DOHH2 (cell line): ENCODE measurements at regions not wholly inside any gene's neighbourhood (a gene's known extent, or its start where the extent isn't known, plus 50 kb on each side); places are given as distances from the start of the nearest gene placed in this dataset.

Source experiments
- H3F3A ChIP-seq: fragments of 200-600 bp; sonication (generic), shearing (Covaris generic); 2 replicates; pipeline ENCODE4 v1.6.0; 2016; ENCODE audit warnings: antibody characterized with exemption, mild to moderate bottlenecking; ENCODE audit not compliant: control insufficient read depth, insufficient read depth
- H3K27ac ChIP-seq: fragments of 200-600 bp; sonication (generic); 2 replicates; pipeline ENCODE4 v1.5.1; 2014; ENCODE audit warnings: low read depth, mild to moderate bottlenecking, low read length, moderate library complexity
- H3K27me3 ChIP-seq: fragments of 200-600 bp; sonication (generic); 2 replicates; pipeline ENCODE4 v1.6.1; 2014; ENCODE audit warnings: mild to moderate bottlenecking, low read length, mixed read lengths; ENCODE audit not compliant: control insufficient read depth
- H3K36me3 ChIP-seq: fragments of 200-600 bp; sonication (generic); 2 replicates; pipeline ENCODE4 v1.6.1; 2014; ENCODE audit warnings: mild to moderate bottlenecking, low read length, moderate library complexity, mixed read lengths; ENCODE audit not compliant: control insufficient read depth
- H3K4me1 ChIP-seq: fragments of 200-600 bp; sonication (generic); 2 replicates; pipeline ENCODE4 v1.6.1; 2014; ENCODE audit warnings: mild to moderate bottlenecking, low read length, mixed read lengths; ENCODE audit not compliant: control insufficient read depth
- H3K4me2 ChIP-seq: fragments of 200-600 bp; sonication (generic); 2 replicates; pipeline ENCODE4 v1.6.0; 2014; ENCODE audit warnings: mild to moderate bottlenecking, low read length, moderate library complexity
- H3K4me3 ChIP-seq: fragments of 200-600 bp; sonication (generic); 2 replicates; pipeline ENCODE4 v1.5.1; 2014; ENCODE audit warnings: mild to moderate bottlenecking, low read length, mixed read lengths
- H3K79me2 ChIP-seq: fragments of 200-600 bp; sonication (generic); 2 replicates; pipeline ENCODE4 v1.6.1; 2014; ENCODE audit warnings: mild to moderate bottlenecking, low read length, mixed read lengths; ENCODE audit not compliant: control insufficient read depth
- H3K9me2 ChIP-seq: fragments of 200-600 bp; sonication (generic); replicated peaks from 2 replicates; pipeline ENCODE4 v1.6.1; 2014; ENCODE audit warnings: mild to moderate bottlenecking, low read length, mixed read lengths; ENCODE audit not compliant: control insufficient read depth
- H3K9me3 ChIP-seq: fragments of 200-600 bp; sonication (generic); 2 replicates; pipeline ENCODE4 v1.6.1; 2014; ENCODE audit warnings: antibody characterized with exemption, low read length, mixed read lengths; ENCODE audit not compliant: control insufficient read depth, insufficient read depth
- H4K20me1 ChIP-seq: fragments of 200-600 bp; sonication (generic); 2 replicates; pipeline ENCODE4 v1.6.0; 2014; ENCODE audit warnings: low read depth, mild to moderate bottlenecking, antibody characterized with exemption, low read length, moderate library complexity; ENCODE audit not compliant: control insufficient read depth, insufficient read depth
- EZH2phosphoT487 ChIP-seq: fragments of 200-600 bp; sonication (generic); IDR thresholded peaks from 2 replicates; pipeline ENCODE4 v1.6.1; 2017; ENCODE audit warnings: borderline replicate concordance, mild to moderate bottlenecking, antibody characterized with exemption, low read length, moderate library complexity, mixed read lengths
- TF ChIP-seq, protein P1 (sequence below): fragments of 200-600 bp; sonication (generic); IDR thresholded peaks from one replicate; pipeline ENCODE4 v1.5.1; 2014; ENCODE audit warnings: antibody characterized with exemption, mild to moderate bottlenecking, low read depth, low read length; ENCODE audit not compliant: poor library complexity, severe bottlenecking

DNA sequence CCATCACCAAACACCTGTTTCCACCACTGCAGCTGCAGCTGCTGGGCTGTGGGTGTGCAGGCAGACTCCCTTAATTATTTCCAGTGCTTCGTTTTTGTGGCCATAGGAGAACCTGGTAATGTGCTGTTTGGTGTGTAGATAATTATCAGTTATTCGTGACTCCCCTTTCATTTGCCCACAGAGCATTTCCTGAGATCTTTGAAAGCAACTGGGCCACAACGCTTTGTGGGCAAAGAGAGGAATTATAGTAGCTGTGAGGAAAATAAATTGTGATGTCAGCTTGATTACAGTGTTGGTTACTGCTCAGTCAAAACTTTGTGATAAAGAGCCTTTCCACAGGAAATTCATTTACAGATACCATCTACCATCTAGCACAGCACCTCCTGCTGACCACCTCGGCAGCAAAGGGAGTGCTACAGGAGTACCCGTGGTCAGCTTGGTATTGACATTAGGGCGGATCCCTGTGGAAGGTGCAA, 193.3 kb upstream of the SLCO3A1 start:
- no peak overlapping the region for H3K27ac ChIP-seq
- no peaks in the 10 kb centered on the region for H3F3A ChIP-seq
- no peaks in the 10 kb centered on the region for H3K9me3 ChIP-seq
- H3K36me3 ChIP-seq = no peaks in the 10 kb centered on the region
- H3K4me2 ChIP-seq = no peak overlapping the region
- H3K4me1 ChIP-seq = no peaks in the 10 kb centered on the region
- no peaks in the 10 kb centered on the region for H3K79me2 ChIP-seq
- H4K20me1 ChIP-seq = no peaks in the 10 kb centered on the region
- TF ChIP-seq, protein P1, sequence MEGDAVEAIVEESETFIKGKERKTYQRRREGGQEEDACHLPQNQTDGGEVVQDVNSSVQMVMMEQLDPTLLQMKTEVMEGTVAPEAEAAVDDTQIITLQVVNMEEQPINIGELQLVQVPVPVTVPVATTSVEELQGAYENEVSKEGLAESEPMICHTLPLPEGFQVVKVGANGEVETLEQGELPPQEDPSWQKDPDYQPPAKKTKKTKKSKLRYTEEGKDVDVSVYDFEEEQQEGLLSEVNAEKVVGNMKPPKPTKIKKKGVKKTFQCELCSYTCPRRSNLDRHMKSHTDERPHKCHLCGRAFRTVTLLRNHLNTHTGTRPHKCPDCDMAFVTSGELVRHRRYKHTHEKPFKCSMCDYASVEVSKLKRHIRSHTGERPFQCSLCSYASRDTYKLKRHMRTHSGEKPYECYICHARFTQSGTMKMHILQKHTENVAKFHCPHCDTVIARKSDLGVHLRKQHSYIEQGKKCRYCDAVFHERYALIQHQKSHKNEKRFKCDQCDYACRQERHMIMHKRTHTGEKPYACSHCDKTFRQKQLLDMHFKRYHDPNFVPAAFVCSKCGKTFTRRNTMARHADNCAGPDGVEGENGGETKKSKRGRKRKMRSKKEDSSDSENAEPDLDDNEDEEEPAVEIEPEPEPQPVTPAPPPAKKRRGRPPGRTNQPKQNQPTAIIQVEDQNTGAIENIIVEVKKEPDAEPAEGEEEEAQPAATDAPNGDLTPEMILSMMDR = no peak
- TF ChIP-seq EZH2phosphoT487 = no peak
- H3K4me3 ChIP-seq = no peak overlapping the region
- no peaks in the 10 kb centered on the region for H3K9me2 ChIP-seq
- H3K27me3 ChIP-seq = no peaks in the 10 kb centered on the region

DNA sequence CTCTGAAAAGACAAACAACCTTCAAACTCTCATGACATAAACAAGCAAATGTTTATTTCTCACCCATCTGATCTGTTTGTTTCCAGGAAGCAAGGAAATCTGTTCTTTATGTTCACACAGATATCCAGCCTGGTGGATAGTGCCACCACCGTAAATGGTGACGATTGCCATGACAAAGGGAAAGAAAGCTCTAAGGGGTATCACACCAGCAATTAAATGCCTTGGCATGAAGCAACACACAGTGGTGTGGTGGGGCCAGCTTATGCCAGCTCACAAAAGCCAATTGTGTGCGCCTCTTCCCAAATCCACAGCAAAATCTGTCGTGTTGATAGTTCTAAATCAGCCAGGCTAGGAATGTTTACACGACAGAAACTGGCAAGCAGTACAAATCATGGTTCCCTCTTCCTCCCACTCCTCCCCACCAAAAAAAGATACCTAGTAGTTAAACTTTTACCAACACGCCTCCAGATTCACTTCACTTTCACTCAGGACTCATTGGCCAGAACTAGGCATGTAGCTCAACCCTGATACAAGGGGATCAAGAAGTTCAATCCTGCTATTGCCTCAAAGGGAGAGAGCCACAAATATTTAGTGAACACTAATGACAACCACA, 189.2 kb upstream of the SLCO3A1 start:
- Histone ChIP-seq H3K4me2 (no peak overlapping the region), H3K79me2 (no peaks in the 10 kb centered on the region), H3K9me3 (no peaks in the 10 kb centered on the region), H3K36me3 (no peaks in the 10 kb centered on the region), H3K4me3 (no peak overlapping the region), H3K27me3 (no peaks in the 10 kb centered on the region), H3K27ac (no peak overlapping the region), H3F3A (no peaks in the 10 kb centered on the region), H3K4me1 (no peaks in the 10 kb centered on the region), H3K9me2 (no peaks in the 10 kb centered on the region), H4K20me1 (no peaks in the 10 kb centered on the region)
- TF ChIP-seq EZH2phosphoT487 = no peak
- TF ChIP-seq, protein P1 = no peak

DNA sequence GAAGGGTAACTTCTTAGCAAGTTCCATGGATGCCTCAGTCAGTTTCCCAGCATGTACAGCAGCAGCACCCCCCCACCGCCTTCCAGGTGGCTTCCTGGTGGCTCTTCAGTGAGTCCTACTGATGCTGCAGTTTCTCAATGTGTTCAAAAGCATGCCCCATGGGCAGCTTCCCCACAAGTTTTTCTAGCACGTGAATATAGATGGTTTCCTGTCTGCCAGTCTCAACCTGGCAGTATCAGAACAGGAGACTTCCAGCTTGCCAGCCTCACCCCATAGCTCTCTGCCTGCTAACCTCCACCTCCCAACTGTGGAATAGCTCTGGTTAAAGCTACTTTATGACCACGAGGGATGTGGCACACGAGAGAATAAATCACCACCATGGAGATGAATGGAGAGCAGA, 188.3 kb upstream of the SLCO3A1 start:
- no peaks in the 10 kb centered on the region for H3K9me3 ChIP-seq
- no peak overlapping the region for H3K4me2 ChIP-seq
- no peak overlapping the region for H3K4me3 ChIP-seq
- H3F3A ChIP-seq = no peaks in the 10 kb centered on the region
- no peak for TF ChIP-seq EZH2phosphoT487
- TF ChIP-seq, protein P1 = no peak
- H3K27ac ChIP-seq = no peak overlapping the region
- H4K20me1 ChIP-seq = no peaks in the 10 kb centered on the region
- no peaks in the 10 kb centered on the region for H3K4me1 ChIP-seq
- no peaks in the 10 kb centered on the region for H3K36me3 ChIP-seq
- no peaks in the 10 kb centered on the region for H3K27me3 ChIP-seq
- H3K79me2 ChIP-seq = no peaks in the 10 kb centered on the region
- no peaks in the 10 kb centered on the region for H3K9me2 ChIP-seq
